ENCODE measurements at regions not wholly inside any gene's neighbourhood (a gene's known extent, or its start where the extent isn't known, plus 50 kb on each side); places are given as distances from the start of the nearest gene placed in this dataset.

- DNase-seq: no peak
Measured at GRCh38 chr2:8154936-8155335, 526.9 kb upstream of the ID2 start.

- no peak for DNase-seq
Measured at GRCh38 chr2:8157621-8158430, 524.0 kb upstream of the ID2 start.

- DNase-seq: no peak
Measured at GRCh38 chr2:8158711-8159110, 523.1 kb upstream of the ID2 start.

GRCh38 chr2:8159211-8159965, 522.5 kb upstream of the ID2 start:
- DNase-seq: no peak

- DNase-seq: no peak
Measured at GRCh38 chr2:8159966-8160603, 521.8 kb upstream of the ID2 start.

- no peak for DNase-seq
Measured at GRCh38 chr2:8160959-8161358, 520.9 kb upstream of the ID2 start.

- no peak for DNase-seq
Measured at GRCh38 chr2:8162552-8162951, 519.3 kb upstream of the ID2 start.

GRCh38 chr2:8165550-8165949, 516.3 kb upstream of the ID2 start:
- no peak for DNase-seq

GRCh38 chr2:8168022-8168717, 513.7 kb upstream of the ID2 start:
- peak in 1 of 2 donors; percentile 21 for DNase-seq

- no peak for DNase-seq
Measured at GRCh38 chr2:8168876-8169424, 512.9 kb upstream of the ID2 start.

GRCh38 chr2:8169443-8169842, 512.4 kb upstream of the ID2 start:
- DNase-seq: no peak

GRCh38 chr2:8170552-8171327, 511.1 kb upstream of the ID2 start:
- no peak for DNase-seq

- no peak for DNase-seq
Measured at GRCh38 chr2:8171608-8172007, 510.2 kb upstream of the ID2 start.

GRCh38 chr2:8172661-8173060, 509.2 kb upstream of the ID2 start:
- no peak for DNase-seq

- DNase-seq: no peak
Measured at GRCh38 chr2:8174641-8175257, 507.1 kb upstream of the ID2 start.

GRCh38 chr2:8176887-8177286, 505.0 kb upstream of the ID2 start:
- DNase-seq: no peak

GRCh38 chr2:8177566-8177965, 504.3 kb upstream of the ID2 start:
- DNase-seq: no peak

- no peak for DNase-seq
Measured at GRCh38 chr2:8178911-8179310, 502.9 kb upstream of the ID2 start.

GRCh38 chr2:8189316-8189715, 492.5 kb upstream of the ID2 start:
- no peak for DNase-seq

- DNase-seq: no peak
Measured at GRCh38 chr2:8190279-8190678, 491.6 kb upstream of the ID2 start.

- no peak for DNase-seq
Measured at GRCh38 chr2:8191427-8191826, 490.4 kb upstream of the ID2 start.

GRCh38 chr2:8193146-8193545, 488.7 kb upstream of the ID2 start:
- DNase-seq: no peak
